ENCODE measurements at regions not wholly inside any gene's neighbourhood (a gene's known extent, or its start where the extent isn't known, plus 50 kb on each side); places are given as distances from the start of the nearest gene placed in this dataset.
"Not testable (repeated sequence)": the region's sequence is repeated elsewhere in the genome, so short reads cannot be mapped to it uniquely, and the experiment has no call there.

- intact Hi-C loops (cut with DNase I) = no loop called here
- DNase-seq (ENCODE audit: low spot score) = no peak
- no peak for ATAC-seq
Observed at GRCh38 chr3:164417955-164418354, 660.3 kb downstream of the SI start.

- intact Hi-C loops (cut with DNase I) = no loop called here
- ATAC-seq = no peak
- DNase-seq (ENCODE audit: low spot score) = no peak
Observed at GRCh38 chr3:164416491-164417222, 661.6 kb downstream of the SI start.

GRCh38 chr3:164408326-164408725, 670.0 kb downstream of the SI start:
- no peak for ATAC-seq
- DNase-seq (ENCODE audit: low spot score) = no peak
- intact Hi-C loops (cut with DNase I) = no loop called here

GRCh38 chr3:164407111-164407510, 671.2 kb downstream of the SI start:
- ATAC-seq = no peak
- no peak for DNase-seq (ENCODE audit: low spot score)
- intact Hi-C loops (cut with DNase I) = no loop called here

- ATAC-seq (no peak), DNase-seq (ENCODE audit: low spot score) (no peak)
- intact Hi-C loops (cut with DNase I) = no loop called here
Observed at GRCh38 chr3:164406281-164406680, 672.0 kb downstream of the SI start.

- no peak for DNase-seq (ENCODE audit: low spot score)
- intact Hi-C loops (cut with DNase I) = no loop called here
- ATAC-seq = no peak
Observed at GRCh38 chr3:164401923-164402322, 676.4 kb downstream of the SI start.

GRCh38 chr3:164401440-164401839, 676.9 kb downstream of the SI start:
- DNase-seq (ENCODE audit: low spot score); ATAC-seq; intact Hi-C loops (cut with DNase I): not testable (repeated sequence)

- ATAC-seq = no peak
- intact Hi-C loops (cut with DNase I) = no loop called here
Observed at GRCh38 chr3:164397462-164397861, 680.8 kb downstream of the SI start.

GRCh38 chr3:164393171-164393570, 685.1 kb downstream of the SI start:
- ATAC-seq = no peak
- DNase-seq (ENCODE audit: low spot score) = no peak
- intact Hi-C loops (cut with DNase I) = no loop called here

More at GRCh38 chr3:164397462-164397861, 680.8 kb downstream of the SI start:
- DNase-seq (ENCODE audit: low spot score) = no peak

GRCh38 chr3:164390046-164390445, 688.2 kb downstream of the SI start:
- DNase-seq (ENCODE audit: low spot score) = no peak
- intact Hi-C loops (cut with DNase I) = no loop called here
- no peak for ATAC-seq

GRCh38 chr3:164387236-164387635, 691.1 kb downstream of the SI start:
- intact Hi-C loops (cut with DNase I) = no loop called here
- ATAC-seq (no peak), DNase-seq (ENCODE audit: low spot score) (no peak)

GRCh38 chr3:164380156-164380555, 698.1 kb downstream of the SI start:
- ATAC-seq (no peak), DNase-seq (ENCODE audit: low spot score) (no peak)
- intact Hi-C loops (cut with DNase I) = no loop called here

GRCh38 chr3:164377466-164377865, 700.8 kb downstream of the SI start:
- intact Hi-C loops (cut with DNase I) = no loop called here
- DNase-seq (ENCODE audit: low spot score) (no peak), ATAC-seq (no peak)

- intact Hi-C loops (cut with DNase I) = no loop called here
- DNase-seq (ENCODE audit: low spot score) (no peak), ATAC-seq (no peak)
Observed at GRCh38 chr3:164375995-164376394, 702.3 kb downstream of the SI start.

GRCh38 chr3:164375538-164375937, 702.8 kb downstream of the SI start:
- DNase-seq (ENCODE audit: low spot score) (no peak), ATAC-seq (no peak)
- intact Hi-C loops (cut with DNase I) = no loop called here

GRCh38 chr3:164371681-164372080, 706.6 kb downstream of the SI start:
- DNase-seq (ENCODE audit: low spot score) (no peak), ATAC-seq (no peak)
- intact Hi-C loops (cut with DNase I) = no loop called here

GRCh38 chr3:164370970-164371369, 707.3 kb downstream of the SI start:
- ATAC-seq = no peak
- intact Hi-C loops (cut with DNase I) = no loop called here
- DNase-seq (ENCODE audit: low spot score) = no peak

- DNase-seq (ENCODE audit: low spot score) = no peak
- intact Hi-C loops (cut with DNase I) = no loop called here
- ATAC-seq = no peak
Observed at GRCh38 chr3:164365242-164365641, 713.1 kb downstream of the SI start.

- ATAC-seq (no peak), DNase-seq (ENCODE audit: low spot score) (no peak)
- intact Hi-C loops (cut with DNase I) = no loop called here
Observed at GRCh38 chr3:164364111-164364510, 714.2 kb downstream of the SI start.

GRCh38 chr3:164360738-164361406, 717.4 kb downstream of the SI start:
- ATAC-seq (no peak), DNase-seq (ENCODE audit: low spot score) (no peak)
- intact Hi-C loops (cut with DNase I) = no loop called here

GRCh38 chr3:164360078-164360578, 718.2 kb downstream of the SI start:
- ATAC-seq = no peak

More at GRCh38 chr3:164360078-164360578, 718.2 kb downstream of the SI start:
- intact Hi-C loops (cut with DNase I) = no loop called here
- no peak for DNase-seq (ENCODE audit: low spot score)

Measured in sciatic nerve (tissue), 2 donors.